CD4-positive, CD25-positive, alpha-beta regulatory T cell (primary cell): ENCODE measurements at regions not wholly inside any gene's neighbourhood (a gene's known extent, or its start where the extent isn't known, plus 50 kb on each side); places are given as distances from the start of the nearest gene placed in this dataset.
A peak's percentile ranks its signal among the peaks of the same experiment; 100 is the strongest.
"Not testable (repeated sequence)": the region's sequence is repeated elsewhere in the genome, so short reads cannot be mapped to it uniquely, and the experiment has no call there.

Source experiments
- ATAC-seq, 2 donors: fragments of 150-1000 bp; cut with Tn5 transposase; one replicate each; pipeline ENCODE4 v1.10.0; 2021; ENCODE audit warnings: low read depth in 2 of 2, moderate number of reproducible peaks in 2 of 2, moderate library complexity in 1 of 2
- DNase-seq, 3 donors: peaks; one replicate each; pipeline versions ENCODE4 v3.0.0 to v3.0.0-alpha.2; 2012 to 2022; ENCODE audit warnings: mixed read lengths in 1 of 3
- H3K27ac ChIP-seq: one replicate; pipeline ENCODE4 v1.7.0; 2013; ENCODE audit warnings: mild to moderate bottlenecking, low read length; ENCODE audit not compliant: insufficient read depth, poor library complexity, severe bottlenecking
- H3K27me3 ChIP-seq: one replicate; pipeline ENCODE4 v1.7.0; 2013; ENCODE audit warnings: low read length; ENCODE audit not compliant: control insufficient read depth, insufficient read depth
- H3K36me3 ChIP-seq: one replicate; pipeline ENCODE4 v1.7.0; 2013; ENCODE audit warnings: mild to moderate bottlenecking, low read length, moderate library complexity; ENCODE audit not compliant: control insufficient read depth, insufficient read depth
- H3K4me1 ChIP-seq: 2 replicates; pipeline ENCODE4 v1.7.0; 2013; ENCODE audit warnings: mild to moderate bottlenecking, low read length; ENCODE audit not compliant: insufficient read depth, control insufficient read depth, poor library complexity, severe bottlenecking
- H3K4me3 ChIP-seq: one replicate; pipeline ENCODE4 v1.7.0; 2013; ENCODE audit warnings: low read depth, mild to moderate bottlenecking, low read length, moderate library complexity
- H3K9me3 ChIP-seq, 2 experiments: 1 replicate in 1 of 2; 2 replicates in 1 of 2; pipeline ENCODE4 v1.7.0; 2013; ENCODE audit warnings: low read length in 2 of 2, mild to moderate bottlenecking in 1 of 2, moderate library complexity in 1 of 2; ENCODE audit not compliant: control insufficient read depth in 2 of 2
- H3K27ac Mint-ChIP-seq, 3 donors: one replicate each; pipeline ENCODE4 v1.8.0; 2020 to 2022; ENCODE audit warnings: mild to moderate bottlenecking in 3 of 3, mixed read lengths in 3 of 3, moderate library complexity in 2 of 3
- H3K27me3 Mint-ChIP-seq: one replicate; pipeline ENCODE4 v1.8.0; 2022; ENCODE audit warnings: mild to moderate bottlenecking, mixed read lengths
- H3K36me3 Mint-ChIP-seq: one replicate; pipeline ENCODE4 v1.8.0; 2020; ENCODE audit warnings: mixed read lengths
- H3K4me1 Mint-ChIP-seq, 4 donors: one replicate each; pipeline ENCODE4 v1.8.0; 2020 to 2022; ENCODE audit warnings: mixed read lengths in 4 of 4, mild to moderate bottlenecking in 1 of 4
- H3K4me3 Mint-ChIP-seq, 4 donors: one replicate each; pipeline ENCODE4 v1.8.0; 2020 to 2022; ENCODE audit warnings: mild to moderate bottlenecking in 4 of 4, mixed read lengths in 4 of 4, moderate library complexity in 3 of 4
- H3K9me3 Mint-ChIP-seq, 7 donors: one replicate each; pipeline ENCODE4 v1.8.0; 2020 to 2022; ENCODE audit warnings: mixed read lengths in 7 of 7, mild to moderate bottlenecking in 3 of 7, moderate library complexity in 2 of 7

DNA sequence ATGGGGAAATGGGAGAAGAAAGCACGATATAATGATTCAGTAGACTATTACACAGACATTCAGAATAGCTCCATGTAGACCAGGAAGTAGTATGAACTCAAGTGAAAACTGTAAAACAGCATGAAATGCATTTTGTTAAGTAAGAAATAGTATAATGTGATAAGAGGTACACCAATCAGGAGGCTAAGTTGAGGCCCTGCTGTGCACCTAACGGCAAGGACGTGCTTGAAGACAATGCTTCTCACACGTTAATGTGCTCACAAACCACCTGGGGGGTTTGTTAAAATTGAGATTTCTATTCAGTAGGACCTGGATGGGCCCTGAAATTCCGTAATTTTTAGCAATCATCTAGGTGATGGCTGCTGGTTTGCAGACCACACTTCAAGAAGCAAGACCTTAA lies 178.9 kb upstream of the SULF2 start:
- peak overlapping the region in 1 of 3 donors; percentile 83 for H3K27ac Mint-ChIP-seq
- no peak overlapping the region for H3K4me3 Mint-ChIP-seq
- H3K27me3 Mint-ChIP-seq = peaks cover 5% of the 10 kb centered on the region

DNA sequence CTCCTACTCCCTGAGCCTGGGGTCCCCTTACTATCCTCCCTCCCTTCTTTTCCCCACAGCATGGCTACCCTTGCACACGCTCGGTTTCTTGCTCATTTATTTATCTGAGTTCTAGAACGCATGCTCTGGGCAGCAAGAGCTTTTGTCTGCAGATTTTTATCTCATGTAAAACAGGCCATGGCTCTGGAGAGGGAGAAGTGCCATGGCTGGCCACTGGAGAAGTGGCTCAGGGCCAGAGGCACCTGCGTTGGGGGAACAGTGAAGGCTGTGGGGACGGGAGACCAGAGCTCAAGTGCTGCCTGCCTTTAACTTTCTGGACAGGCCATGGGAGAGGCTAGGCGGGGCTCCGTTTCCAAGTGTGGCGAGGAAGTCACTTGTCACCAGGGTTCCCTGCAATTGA lies 177.7 kb upstream of the SULF2 start:
- DNase-seq = no peak

More for the DNA sequence above, 178.9 kb upstream of the SULF2 start:
- Histone ChIP-seq H3K36me3 (no peaks in the 10 kb centered on the region), H3K4me3 (no peak overlapping the region), H3K4me1 (no peaks in the 10 kb centered on the region), H3K27ac (no peak overlapping the region), H3K9me3 (no peaks in the 10 kb centered on the region), H3K27me3 (no peaks in the 10 kb centered on the region)
- Mint-ChIP-seq H3K36me3 (no peaks in the 10 kb centered on the region), H3K9me3 (no peaks in the 10 kb centered on the region), H3K4me1 (no peaks in the 10 kb centered on the region)
- ATAC-seq (no peak), DNase-seq (no peak)

DNA sequence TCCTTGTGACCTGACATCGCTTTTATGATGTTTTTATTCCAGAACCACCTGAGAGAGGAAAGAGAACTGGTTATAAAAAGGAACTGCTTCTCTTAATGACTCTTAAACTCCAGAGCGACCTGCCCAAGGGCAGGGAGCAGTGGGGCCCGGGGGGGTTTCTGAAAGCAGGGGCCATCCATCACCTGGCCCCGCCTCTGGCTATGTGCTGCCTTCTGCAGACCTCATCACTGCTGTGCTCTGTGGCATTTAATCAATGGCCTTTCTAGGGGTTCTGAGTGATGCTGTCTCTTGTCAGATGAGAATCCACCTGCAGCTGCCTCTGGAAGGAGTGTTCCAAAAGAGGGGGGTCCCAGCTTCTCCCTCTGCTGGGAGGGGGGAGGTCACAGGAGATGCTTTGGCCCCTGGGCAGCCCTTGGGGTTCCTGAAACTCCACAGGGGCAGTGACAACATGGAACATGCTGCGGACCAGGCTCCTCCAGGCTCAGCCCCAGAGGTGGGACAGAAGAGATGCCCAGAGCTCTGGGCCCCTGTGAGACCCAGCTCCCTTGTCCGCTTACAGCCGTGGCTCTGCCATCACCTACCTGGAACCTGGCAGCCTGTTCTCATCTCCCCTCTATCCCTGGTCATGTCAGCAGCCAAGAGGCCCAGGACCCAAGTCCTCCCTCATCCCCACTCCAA lies 177.1 kb upstream of the SULF2 start:
- DNase-seq (no peak), ATAC-seq (no peak)
- Mint-ChIP-seq H3K9me3 (no peaks in the 10 kb centered on the region), H3K4me1 (no peaks in the 10 kb centered on the region), H3K27me3 (peaks cover 5% of the 10 kb centered on the region), H3K36me3 (no peaks in the 10 kb centered on the region), H3K4me3 (no peak overlapping the region), H3K27ac (no peak overlapping the region)
- Histone ChIP-seq H3K27me3 (no peaks in the 10 kb centered on the region), H3K4me3 (no peak overlapping the region), H3K36me3 (no peaks in the 10 kb centered on the region), H3K27ac (no peak overlapping the region), H3K9me3 (no peaks in the 10 kb centered on the region), H3K4me1 (no peaks in the 10 kb centered on the region)

More for the DNA sequence above, 177.7 kb upstream of the SULF2 start:
- Histone ChIP-seq H3K9me3 (no peaks in the 10 kb centered on the region), H3K27me3 (no peaks in the 10 kb centered on the region), H3K27ac (no peak overlapping the region), H3K4me3 (no peak overlapping the region), H3K36me3 (no peaks in the 10 kb centered on the region), H3K4me1 (no peaks in the 10 kb centered on the region)
- Mint-ChIP-seq H3K4me1 (no peaks in the 10 kb centered on the region), H3K27me3 (peaks cover 5% of the 10 kb centered on the region), H3K27ac (no peak overlapping the region), H3K36me3 (no peaks in the 10 kb centered on the region), H3K4me3 (no peak overlapping the region), H3K9me3 (no peaks in the 10 kb centered on the region)
- no peak for ATAC-seq

- no peaks in the 10 kb centered on the region for H3K36me3 ChIP-seq
- Mint-ChIP-seq H3K9me3 (no peaks in the 10 kb centered on the region), H3K4me1 (no peaks in the 10 kb centered on the region), H3K27ac (no peak overlapping the region), H3K4me3 (no peak overlapping the region), H3K27me3 (peaks cover 5% of the 10 kb centered on the region), H3K36me3 (no peaks in the 10 kb centered on the region)
- H3K27me3 ChIP-seq = no peaks in the 10 kb centered on the region
- no peaks in the 10 kb centered on the region for H3K4me1 ChIP-seq
- H3K4me3 ChIP-seq = no peak overlapping the region
- H3K9me3 ChIP-seq = no peaks in the 10 kb centered on the region
- no peak overlapping the region for H3K27ac ChIP-seq
- DNase-seq (no peak), ATAC-seq (no peak)
Measured at GRCh38 chr20:47960769-47961541, 175.7 kb upstream of the SULF2 start.

- no peak overlapping the region for H3K27ac ChIP-seq
- ATAC-seq = no peak
- no peaks in the 10 kb centered on the region for H3K9me3 ChIP-seq
- Mint-ChIP-seq H3K4me3 (no peak overlapping the region), H3K36me3 (no peaks in the 10 kb centered on the region), H3K9me3 (no peaks in the 10 kb centered on the region), H3K27ac (no peak overlapping the region), H3K4me1 (no peaks in the 10 kb centered on the region), H3K27me3 (peaks cover 5% of the 10 kb centered on the region)
- no peaks in the 10 kb centered on the region for H3K27me3 ChIP-seq
- no peaks in the 10 kb centered on the region for H3K4me1 ChIP-seq
- H3K4me3 ChIP-seq = no peak overlapping the region
- DNase-seq = no peak
- H3K36me3 ChIP-seq = no peaks in the 10 kb centered on the region
Measured at GRCh38 chr20:47960277-47960676, 175.0 kb upstream of the SULF2 start.

- not testable (repeated sequence) for H3K36me3 Mint-ChIP-seq, H3K4me3 ChIP-seq, H3K27ac ChIP-seq, H3K4me3 Mint-ChIP-seq, H3K4me1 ChIP-seq, H3K27me3 Mint-ChIP-seq, H3K27me3 ChIP-seq, ATAC-seq, H3K27ac Mint-ChIP-seq, H3K9me3 ChIP-seq, DNase-seq, H3K4me1 Mint-ChIP-seq, H3K36me3 ChIP-seq, H3K9me3 Mint-ChIP-seq
Measured at GRCh38 chr20:47957989-47958801, 172.9 kb upstream of the SULF2 start.

GRCh38 chr20:47957135-47957534 lies 171.9 kb upstream of the SULF2 start:
- Mint-ChIP-seq H3K9me3 (no peaks in the 10 kb centered on the region), H3K4me1 (peaks cover 0 to 2% (median 0%) of the 10 kb centered on the region in 4 donors), H3K36me3 (no peaks in the 10 kb centered on the region), H3K27ac (no peak overlapping the region), H3K4me3 (no peak overlapping the region), H3K27me3 (no peaks in the 10 kb centered on the region)
- H3K36me3 ChIP-seq = no peaks in the 10 kb centered on the region
- no peaks in the 10 kb centered on the region for H3K27me3 ChIP-seq
- H3K4me1 ChIP-seq = no peaks in the 10 kb centered on the region
- ATAC-seq = no peak
- no peak overlapping the region for H3K4me3 ChIP-seq
- no peak overlapping the region for H3K27ac ChIP-seq
- no peaks in the 10 kb centered on the region for H3K9me3 ChIP-seq
- DNase-seq = no peak
